ENCODE measurements at regions not wholly inside any gene's neighbourhood (a gene's known extent, or its start where the extent isn't known, plus 50 kb on each side); places are given as distances from the start of the nearest gene placed in this dataset.
"Not testable (repeated sequence)": the region's sequence is repeated elsewhere in the genome, so short reads cannot be mapped to it uniquely, and the experiment has no call there.

DNA sequence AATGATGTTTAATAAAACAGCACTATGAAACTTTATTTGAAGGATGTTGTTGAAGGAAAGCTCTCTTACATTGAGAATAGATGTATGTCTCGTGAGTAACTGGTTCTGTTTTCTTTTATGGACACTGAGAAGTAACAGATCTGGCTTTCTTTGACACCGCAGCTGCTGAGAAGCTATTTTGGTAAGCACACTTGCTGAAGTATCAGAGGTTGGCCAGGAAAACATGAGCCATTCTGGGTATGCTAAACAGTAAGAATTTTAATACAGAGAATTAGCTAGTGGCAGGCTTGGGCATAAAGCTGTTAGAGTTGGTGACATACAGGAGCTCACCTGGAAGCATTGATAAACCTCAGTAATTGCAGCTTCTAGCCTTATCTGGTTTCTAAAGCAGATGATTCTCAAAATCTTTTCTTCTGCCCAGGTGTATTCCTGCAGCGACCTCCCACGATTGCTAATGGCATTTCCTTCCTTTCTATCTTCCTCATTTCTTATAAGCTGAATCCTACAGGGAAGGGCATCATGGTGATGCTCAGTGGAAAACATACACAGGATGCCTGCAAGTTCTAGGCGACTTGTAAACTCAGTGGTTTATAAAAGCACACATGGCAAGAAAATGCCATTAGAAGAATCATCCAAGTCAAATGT is 291.6 kb upstream of the SLC16A7 start:
- no peak for DNase-seq (ENCODE audit: low read depth, low spot score)
- Histone ChIP-seq H3K4me1 (ENCODE audit: insufficient read depth, insufficient read length) (no peaks in the 10 kb centered on the region), H3K27me3 (ENCODE audit: insufficient read depth, insufficient read length) (no peaks in the 10 kb centered on the region), H3K9ac (ENCODE audit: insufficient read length, low read depth) (no peak overlapping the region), H3K36me3 (ENCODE audit: insufficient read depth, insufficient read length, low read length) (no peaks in the 10 kb centered on the region), H3K4me3 (ENCODE audit: insufficient read length, low read depth) (no peak overlapping the region), H3K9me3 (ENCODE audit: insufficient read depth, low read length) (no peaks in the 10 kb centered on the region)
- TF ChIP-seq ZNF274 (IDR thresholded peaks at IDR 0.05; ENCODE audit: low read depth, low read length) (no peak), SUZ12 (IDR thresholded peaks at IDR 0.05; ENCODE audit: extremely low read depth, insufficient read depth, insufficient read length) (no peak)

DNA sequence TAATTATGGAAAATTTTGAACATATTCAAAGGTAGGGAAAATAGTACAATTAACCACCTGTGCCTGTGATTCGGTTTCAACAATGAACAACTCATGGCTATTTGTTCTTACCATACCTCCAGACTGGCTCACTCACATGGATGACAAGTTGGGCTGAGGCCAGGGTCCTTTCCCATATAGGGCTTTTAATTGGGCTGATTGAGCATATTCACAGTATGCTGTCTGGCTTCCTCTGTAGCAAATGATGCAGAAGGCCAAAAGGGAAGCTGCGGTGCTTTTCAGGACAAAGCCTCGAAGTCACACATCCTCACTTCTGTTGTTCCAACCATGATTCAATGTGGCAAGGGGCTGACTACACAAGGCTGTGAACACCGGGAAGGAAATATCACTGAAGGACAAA is 297.5 kb upstream of the SLC16A7 start:
- H3K4me1 ChIP-seq (ENCODE audit: insufficient read depth, insufficient read length): no peaks in the 10 kb centered on the region

DNA sequence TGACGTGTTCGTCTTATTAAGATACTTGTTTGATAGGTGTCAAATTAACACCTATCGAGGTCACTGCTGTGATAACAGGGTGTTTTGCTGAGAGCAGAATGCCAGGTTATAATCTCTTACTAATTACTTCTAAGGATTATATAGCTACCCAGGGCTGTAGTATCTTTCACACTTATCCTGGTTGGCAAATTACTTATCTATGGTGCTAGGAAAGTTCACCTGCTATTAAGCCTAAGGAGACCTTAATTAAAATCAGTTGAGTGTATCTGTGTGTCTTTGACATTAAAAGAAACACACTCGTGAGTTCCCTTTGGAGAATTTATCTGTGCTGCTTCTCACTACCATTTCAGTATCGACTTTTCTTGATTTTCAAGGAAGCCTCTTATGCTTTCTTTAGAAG is 301.6 kb upstream of the SLC16A7 start:
- H3K27me3 ChIP-seq (ENCODE audit: insufficient read depth, insufficient read length): no peaks in the 10 kb centered on the region
- H3K4me1 ChIP-seq (ENCODE audit: insufficient read depth, insufficient read length): no peaks in the 10 kb centered on the region
- no peak for TF ChIP-seq ZNF274 (IDR thresholded peaks at IDR 0.05; ENCODE audit: low read depth, low read length)
- no peak for TF ChIP-seq YY1 (IDR thresholded peaks at IDR 0.05; ENCODE audit: insufficient read depth, insufficient read length)
- no peak for TF ChIP-seq SUZ12 (IDR thresholded peaks at IDR 0.05; ENCODE audit: extremely low read depth, insufficient read depth, insufficient read length)
- H3K9me3 ChIP-seq (ENCODE audit: insufficient read depth, low read length): no peaks in the 10 kb centered on the region
- H3K4me3 ChIP-seq (ENCODE audit: insufficient read length, low read depth): no peak overlapping the region
- H3K36me3 ChIP-seq (ENCODE audit: insufficient read depth, insufficient read length, low read length): no peaks in the 10 kb centered on the region
- no peak for DNase-seq (ENCODE audit: low read depth, low spot score)
- no peak overlapping the region for H3K9ac ChIP-seq (ENCODE audit: insufficient read length, low read depth)

More for the DNA sequence above, 297.5 kb upstream of the SLC16A7 start:
- Histone ChIP-seq H3K9me3 (ENCODE audit: insufficient read depth, low read length) (no peaks in the 10 kb centered on the region), H3K4me3 (ENCODE audit: insufficient read length, low read depth) (no peak overlapping the region), H3K27me3 (ENCODE audit: insufficient read depth, insufficient read length) (no peaks in the 10 kb centered on the region), H3K9ac (ENCODE audit: insufficient read length, low read depth) (no peak overlapping the region), H3K36me3 (ENCODE audit: insufficient read depth, insufficient read length, low read length) (no peaks in the 10 kb centered on the region)
- TF ChIP-seq YY1 (IDR thresholded peaks at IDR 0.05; ENCODE audit: insufficient read depth, insufficient read length): no peak
- TF ChIP-seq SUZ12 (IDR thresholded peaks at IDR 0.05; ENCODE audit: extremely low read depth, insufficient read depth, insufficient read length): no peak
- no peak for TF ChIP-seq ZNF274 (IDR thresholded peaks at IDR 0.05; ENCODE audit: low read depth, low read length)
- no peak for DNase-seq (ENCODE audit: low read depth, low spot score)

DNA sequence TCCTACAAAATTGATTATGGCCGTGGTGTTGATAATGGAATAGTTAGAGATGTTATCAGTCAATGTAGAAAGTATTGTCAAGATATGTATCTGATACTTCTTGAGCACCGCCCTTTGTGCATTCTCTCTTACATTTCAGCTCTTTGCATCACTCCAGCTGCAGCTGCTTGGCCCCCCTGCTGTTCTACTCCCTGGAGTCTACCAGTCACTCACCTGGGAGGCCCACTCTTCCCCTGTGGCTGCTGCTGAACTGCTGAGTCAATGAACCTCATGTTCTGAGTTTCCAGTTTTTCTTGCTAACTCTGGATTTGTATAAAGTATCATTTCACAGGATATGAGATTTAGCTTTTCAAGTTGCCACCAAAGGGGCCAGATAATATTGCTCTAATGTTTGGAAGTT is 312.8 kb upstream of the SLC16A7 start:
- no peak for DNase-seq (ENCODE audit: low read depth, low spot score)
- Histone ChIP-seq H3K9ac (ENCODE audit: insufficient read length, low read depth) (no peak overlapping the region), H3K4me3 (ENCODE audit: insufficient read length, low read depth) (no peak overlapping the region), H3K9me3 (ENCODE audit: insufficient read depth, low read length) (no peaks in the 10 kb centered on the region), H3K27me3 (ENCODE audit: insufficient read depth, insufficient read length) (no peaks in the 10 kb centered on the region), H3K36me3 (ENCODE audit: insufficient read depth, insufficient read length, low read length) (no peaks in the 10 kb centered on the region), H3K4me1 (ENCODE audit: insufficient read depth, insufficient read length) (no peaks in the 10 kb centered on the region)
- TF ChIP-seq SUZ12 (IDR thresholded peaks at IDR 0.05; ENCODE audit: extremely low read depth, insufficient read depth, insufficient read length): no peak
- TF ChIP-seq ZNF274 (IDR thresholded peaks at IDR 0.05; ENCODE audit: low read depth, low read length): no peak
- no peak for TF ChIP-seq YY1 (IDR thresholded peaks at IDR 0.05; ENCODE audit: insufficient read depth, insufficient read length)

DNA sequence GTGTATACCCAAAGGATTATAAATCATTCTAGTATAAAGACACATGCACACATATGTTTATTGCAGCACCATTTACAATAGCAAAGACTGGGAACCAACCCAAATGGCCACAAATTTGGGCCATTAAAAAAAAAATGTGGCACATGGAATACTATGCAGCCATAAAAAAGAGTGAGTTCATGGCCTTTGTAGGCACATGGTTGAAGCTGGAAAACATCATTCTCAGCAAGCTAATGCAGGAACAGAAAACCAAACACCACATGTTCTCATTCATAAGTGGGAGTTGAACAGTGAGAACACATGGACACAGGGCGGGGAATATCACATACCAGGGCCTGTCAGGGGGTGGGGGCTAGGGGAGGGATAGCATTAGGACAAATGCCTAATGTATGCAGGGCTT is 322.3 kb upstream of the SLC16A7 start:
- H3K4me3 ChIP-seq (ENCODE audit: insufficient read length, low read depth); H3K9me3 ChIP-seq (ENCODE audit: insufficient read depth, low read length); DNase-seq (ENCODE audit: low read depth, low spot score); H3K4me1 ChIP-seq (ENCODE audit: insufficient read depth, insufficient read length); H3K9ac ChIP-seq (ENCODE audit: insufficient read length, low read depth); H3K36me3 ChIP-seq (ENCODE audit: insufficient read depth, insufficient read length, low read length); H3K27me3 ChIP-seq (ENCODE audit: insufficient read depth, insufficient read length): not testable (repeated sequence)

DNA sequence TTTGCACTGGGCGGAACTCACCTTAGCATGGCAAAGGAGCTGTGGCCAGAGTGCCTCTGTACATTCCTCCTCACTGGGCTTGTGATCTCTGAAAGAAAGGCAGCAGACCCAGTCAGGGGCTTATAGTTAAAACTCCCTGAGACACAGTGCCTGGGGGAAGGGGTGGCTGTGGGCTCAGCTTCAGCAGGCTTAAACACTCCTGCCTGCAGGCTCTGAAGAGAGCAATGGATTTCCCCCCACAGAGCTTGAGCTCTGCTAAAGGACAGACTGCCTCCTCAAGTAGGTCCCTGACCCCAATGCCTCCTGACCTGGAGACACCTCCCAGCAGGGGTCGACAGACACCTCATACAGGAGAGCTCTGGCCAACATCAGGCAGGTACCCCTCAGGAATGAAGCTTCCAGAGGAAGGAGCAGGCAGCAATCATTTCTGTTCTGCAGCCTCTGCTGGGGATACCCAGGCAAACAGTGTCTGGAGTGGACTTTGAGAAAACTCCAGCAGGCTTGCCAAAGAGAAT is 327.5 kb upstream of the SLC16A7 start:
- H3K9me3 ChIP-seq (ENCODE audit: insufficient read depth, low read length): no peaks in the 10 kb centered on the region
- no peaks in the 10 kb centered on the region for H3K36me3 ChIP-seq (ENCODE audit: insufficient read depth, insufficient read length, low read length)
- no peaks in the 10 kb centered on the region for H3K4me1 ChIP-seq (ENCODE audit: insufficient read depth, insufficient read length)
- no peak for TF ChIP-seq SUZ12 (IDR thresholded peaks at IDR 0.05; ENCODE audit: extremely low read depth, insufficient read depth, insufficient read length)
- TF ChIP-seq ZNF274 (IDR thresholded peaks at IDR 0.05; ENCODE audit: low read depth, low read length): no peak
- no peak for TF ChIP-seq YY1 (IDR thresholded peaks at IDR 0.05; ENCODE audit: insufficient read depth, insufficient read length)
- no peaks in the 10 kb centered on the region for H3K27me3 ChIP-seq (ENCODE audit: insufficient read depth, insufficient read length)
- H3K4me3 ChIP-seq (ENCODE audit: insufficient read length, low read depth): no peak overlapping the region
- no peak overlapping the region for H3K9ac ChIP-seq (ENCODE audit: insufficient read length, low read depth)
- no peak for DNase-seq (ENCODE audit: low read depth, low spot score)

DNA sequence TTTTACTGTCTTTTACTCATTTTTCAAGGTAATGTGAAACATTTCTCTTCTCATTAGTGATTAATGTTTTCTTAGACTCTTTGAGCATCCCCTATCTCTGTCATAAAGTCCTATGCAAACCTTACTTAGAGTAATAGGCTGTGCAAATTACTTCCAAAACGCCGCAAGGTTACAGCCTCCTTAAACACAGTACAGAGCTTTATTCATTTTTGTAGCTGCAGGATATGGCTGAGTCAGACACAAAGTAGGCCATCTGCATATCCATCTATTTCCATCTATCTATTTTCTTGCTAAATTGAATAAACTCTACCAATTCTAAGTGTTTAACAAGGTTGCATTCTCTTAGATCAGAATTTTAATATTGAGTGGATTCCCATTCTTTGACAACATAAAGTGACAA is 335.6 kb upstream of the SLC16A7 start:
- no peaks in the 10 kb centered on the region for H3K36me3 ChIP-seq (ENCODE audit: insufficient read depth, insufficient read length, low read length)
- no peaks in the 10 kb centered on the region for H3K4me1 ChIP-seq (ENCODE audit: insufficient read depth, insufficient read length)
- DNase-seq (ENCODE audit: low read depth, low spot score): no peak
- H3K9me3 ChIP-seq (ENCODE audit: insufficient read depth, low read length): no peaks in the 10 kb centered on the region
- H3K4me3 ChIP-seq (ENCODE audit: insufficient read length, low read depth): no peak overlapping the region
- H3K27me3 ChIP-seq (ENCODE audit: insufficient read depth, insufficient read length): no peaks in the 10 kb centered on the region
- TF ChIP-seq SUZ12 (IDR thresholded peaks at IDR 0.05; ENCODE audit: extremely low read depth, insufficient read depth, insufficient read length): no peak
- TF ChIP-seq YY1 (IDR thresholded peaks at IDR 0.05; ENCODE audit: insufficient read depth, insufficient read length): no peak
- no peak for TF ChIP-seq ZNF274 (IDR thresholded peaks at IDR 0.05; ENCODE audit: low read depth, low read length)
- no peak overlapping the region for H3K9ac ChIP-seq (ENCODE audit: insufficient read length, low read depth)

All from NT2/D1 (cell line).